NCI-H526 (cell line): ENCODE measurements at regions not wholly inside any gene's neighbourhood (a gene's known extent, or its start where the extent isn't known, plus 50 kb on each side); places are given as distances from the start of the nearest gene placed in this dataset.

Source experiments
- DNase-seq, 2 experiments: peaks; one replicate each; lab custom pipeline; 2025; lab: John Stamatoyannopoulos, UW

DNA sequence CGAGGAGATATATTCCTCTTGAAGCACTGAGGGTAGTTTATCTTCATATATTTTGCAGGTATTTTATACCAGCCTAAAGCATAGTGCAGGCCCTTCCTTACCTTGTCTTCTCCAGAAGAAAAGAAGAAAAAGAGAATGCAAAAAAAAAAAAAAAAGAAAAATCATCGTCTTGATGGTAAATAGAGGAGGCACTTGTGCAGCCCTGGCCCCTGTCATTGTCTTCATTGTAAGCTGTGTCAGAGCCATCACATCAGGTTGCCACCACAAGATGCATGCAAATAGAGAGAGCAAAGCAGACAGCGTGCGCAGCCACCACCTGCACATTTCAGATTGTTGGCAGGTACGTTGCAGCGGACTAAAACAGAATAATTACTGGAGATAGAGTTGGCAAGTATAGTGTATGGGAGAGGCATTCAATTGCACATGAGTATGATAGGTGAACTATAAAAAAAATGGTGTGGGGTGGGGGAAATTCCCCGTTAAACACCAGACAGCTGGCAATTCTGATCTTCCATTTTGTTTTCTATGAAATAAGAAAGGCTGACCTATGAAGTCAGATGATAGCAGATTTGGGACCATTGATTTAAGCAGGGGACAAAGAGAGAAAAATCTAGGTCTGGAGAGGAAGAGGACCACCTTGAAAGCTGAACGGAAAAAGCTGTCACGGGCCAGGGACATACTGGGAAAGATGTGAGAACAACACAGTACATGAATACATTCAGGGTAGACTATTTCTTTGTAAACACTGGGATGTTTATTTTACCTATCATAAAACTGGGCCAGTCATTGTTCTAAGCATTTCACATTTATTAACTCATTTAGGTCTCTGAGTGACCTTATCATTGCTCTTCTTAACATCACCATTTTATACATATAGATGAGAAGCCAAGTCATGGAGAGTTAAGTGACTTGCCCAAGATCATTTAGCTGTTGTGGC, 306.3 kb upstream of the SP8 start:
- DNase-seq = peak; percentile 9 to 65

DNA sequence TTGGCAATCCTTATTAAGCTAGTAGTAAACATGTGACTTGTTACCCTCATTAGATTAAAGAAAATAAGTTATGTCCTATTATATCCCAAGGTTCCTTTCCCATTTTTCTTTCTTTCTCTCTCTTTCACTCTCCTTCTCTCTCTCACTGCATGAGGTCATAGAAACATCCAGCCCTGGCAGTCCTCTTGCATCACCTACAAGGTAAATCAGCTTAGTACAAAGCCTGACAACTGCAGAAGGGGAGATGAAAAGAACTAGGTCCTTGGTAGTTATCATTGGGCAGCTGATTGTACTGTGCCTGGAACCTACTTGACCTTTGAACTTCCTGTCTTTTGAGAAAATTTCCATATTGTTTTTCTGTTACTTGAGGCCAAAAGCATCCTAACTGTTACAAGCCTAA, 307.9 kb upstream of the SP8 start:
- no peak for DNase-seq

DNA sequence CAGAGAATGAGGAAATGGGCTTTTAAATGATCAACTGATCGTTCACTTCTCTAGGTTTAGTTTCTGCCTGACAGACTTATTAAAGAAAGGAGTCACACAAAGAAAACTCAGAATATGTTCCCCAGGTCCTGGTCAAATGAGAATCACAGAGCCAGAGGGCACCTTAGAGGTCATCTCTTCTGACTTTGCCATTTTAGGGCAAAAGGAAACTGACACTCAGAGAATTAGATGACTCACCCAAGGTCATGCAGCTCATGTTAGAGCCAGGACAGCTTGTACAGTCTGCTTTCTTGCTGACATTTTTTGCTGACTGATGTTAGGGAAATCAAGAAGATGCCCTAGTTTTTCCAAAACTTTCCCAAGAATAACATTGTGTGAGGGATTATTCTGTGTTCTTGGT, 312.7 kb upstream of the SP8 start:
- DNase-seq = no peak

DNA sequence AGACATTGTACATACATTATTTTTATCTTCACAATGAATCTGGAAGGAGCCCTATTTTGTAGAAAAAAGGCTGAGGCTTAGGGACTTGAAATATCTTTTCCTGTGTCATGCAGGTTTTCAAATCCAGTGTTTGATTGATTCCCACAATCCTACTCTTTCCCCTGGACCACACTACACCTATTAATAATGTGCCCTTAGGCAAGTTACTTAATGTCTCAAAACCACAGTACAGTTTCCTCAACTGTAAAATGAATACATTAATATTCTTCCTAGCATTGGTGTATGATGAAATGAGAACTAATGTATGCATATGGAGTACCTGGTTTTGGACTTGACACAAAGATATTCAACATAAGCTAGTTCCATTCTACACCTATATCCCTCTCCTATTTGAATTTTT, 313.3 kb upstream of the SP8 start:
- no peak for DNase-seq

DNA sequence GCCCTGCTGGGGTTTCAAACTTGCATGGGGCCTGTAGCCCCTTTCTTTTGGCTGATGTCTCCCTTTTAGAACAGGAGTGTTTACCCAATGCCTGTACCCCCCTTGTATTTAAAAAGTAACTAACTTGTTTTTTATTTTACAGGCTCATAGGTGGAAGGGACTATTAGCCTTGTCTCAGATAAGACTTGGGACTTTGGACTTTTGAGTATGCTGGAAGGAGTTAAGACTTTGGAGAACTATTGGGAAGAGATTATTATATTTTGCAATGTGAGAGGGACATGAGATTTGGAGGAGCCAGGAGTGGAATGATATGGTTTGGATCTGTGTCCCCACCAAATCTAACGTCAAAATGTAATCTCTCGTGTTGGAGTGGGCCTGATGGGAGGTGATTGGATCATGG, 314.9 kb upstream of the SP8 start:
- no peak for DNase-seq

DNA sequence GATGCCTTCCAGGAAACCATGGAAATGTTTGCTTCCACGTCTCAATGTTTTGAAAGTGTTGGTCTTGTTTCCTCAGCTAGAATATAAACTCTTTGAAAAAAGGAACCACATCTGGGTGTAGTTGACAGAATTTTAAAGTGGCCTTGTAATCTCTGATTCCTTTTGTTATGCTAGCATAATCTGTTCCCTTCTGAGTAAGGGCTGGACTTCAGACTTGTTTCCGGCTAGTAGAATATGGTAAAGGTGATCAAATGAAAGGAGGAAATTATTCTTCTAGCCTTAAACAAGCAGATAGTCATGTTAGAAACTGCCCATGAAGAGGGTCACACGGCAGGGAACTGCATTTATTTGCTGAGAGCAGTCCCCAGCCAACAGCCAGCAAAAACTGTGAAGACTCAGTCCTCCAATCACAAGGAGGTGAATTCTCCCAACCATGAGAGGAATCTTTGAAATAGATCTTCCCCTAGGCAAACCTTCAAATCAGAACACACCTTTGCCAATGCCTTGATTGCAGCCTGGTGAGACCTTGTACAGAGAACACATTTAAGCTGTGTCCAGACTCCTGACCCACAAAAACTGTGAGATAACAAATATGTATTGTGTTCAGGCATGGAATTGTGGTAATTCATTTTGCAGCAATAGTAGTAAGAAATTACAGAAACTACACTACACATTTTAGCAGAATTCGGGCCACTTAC, 316.9 kb upstream of the SP8 start:
- DNase-seq = no peak

DNA sequence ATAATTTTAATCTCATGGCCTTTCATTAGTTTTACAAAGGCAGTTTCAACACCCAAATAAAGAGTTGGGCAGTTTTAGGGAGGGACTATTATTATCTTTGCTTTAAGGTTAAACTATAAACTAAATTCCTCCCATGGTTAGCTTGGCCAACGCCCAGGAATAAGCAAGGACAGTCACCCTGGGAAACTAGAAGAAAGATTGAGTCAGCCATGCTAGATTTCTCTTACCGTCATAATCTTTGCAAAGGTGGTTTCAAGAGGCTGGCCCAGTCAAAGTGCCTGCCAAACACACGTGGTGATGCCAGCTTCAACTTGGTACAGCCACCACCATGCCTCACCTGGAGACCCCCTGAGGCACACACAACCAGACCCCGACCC, 317.4 kb upstream of the SP8 start:
- no peak for DNase-seq

DNA sequence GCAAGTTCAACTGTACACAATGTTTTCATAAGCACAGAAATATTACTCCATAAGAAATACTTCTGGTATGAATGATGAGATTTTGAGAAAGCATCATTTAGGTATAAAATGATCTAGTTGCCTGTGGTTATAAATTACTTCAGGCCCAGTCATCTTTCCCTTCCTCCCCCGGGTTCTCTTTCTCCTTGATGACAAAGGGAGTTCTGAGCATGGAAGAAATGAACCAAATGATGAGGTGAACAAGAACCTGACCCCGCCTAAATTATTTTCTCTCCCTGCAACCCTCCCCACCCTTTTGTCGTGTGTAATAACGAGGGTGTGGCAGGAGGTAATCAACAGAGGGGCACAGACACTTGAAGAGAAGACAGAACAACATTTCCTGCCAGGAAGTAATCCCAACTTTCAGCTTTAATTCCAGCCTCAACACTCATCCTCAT, 319.6 kb upstream of the SP8 start:
- no peak for DNase-seq

DNA sequence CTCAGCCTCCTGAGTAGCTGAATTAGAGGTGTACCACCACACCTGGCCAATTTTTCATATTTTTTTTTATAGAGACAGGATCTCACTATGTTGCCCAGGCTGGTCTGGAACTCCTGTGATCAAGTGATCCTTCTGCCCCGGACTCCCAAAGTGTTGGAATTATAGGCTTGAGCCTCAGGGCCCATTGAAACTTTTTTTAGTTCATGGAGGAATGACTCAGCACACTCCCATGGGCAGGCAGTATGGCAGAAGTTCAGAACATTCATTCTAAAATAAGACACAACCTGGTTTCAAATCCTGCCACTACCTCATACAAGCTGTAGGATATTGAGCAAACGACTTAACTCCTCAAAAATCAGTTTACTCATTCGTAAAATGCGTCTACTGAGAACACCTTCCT, 320.4 kb upstream of the SP8 start:
- DNase-seq = no peak

DNA sequence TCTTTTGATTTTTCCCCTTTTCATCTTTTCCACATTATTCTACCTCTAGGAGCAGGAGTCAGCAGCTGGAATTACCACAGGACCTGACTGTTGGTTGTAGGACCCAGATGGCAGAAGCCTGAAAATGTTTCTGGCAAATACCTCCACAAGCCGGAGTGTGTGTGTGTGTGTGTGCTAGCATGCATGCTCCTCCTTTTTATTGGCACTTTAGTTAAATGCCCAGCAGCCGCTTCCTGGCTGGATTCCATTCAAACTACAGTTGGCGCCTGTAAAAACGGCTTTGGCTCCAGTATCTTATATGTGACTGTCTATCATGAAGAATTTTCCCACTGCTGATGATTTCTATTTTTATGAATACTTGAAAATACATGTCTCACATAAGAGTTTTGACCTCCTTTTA, 319.7 kb upstream of the SP4 start:
- no peak for DNase-seq

DNA sequence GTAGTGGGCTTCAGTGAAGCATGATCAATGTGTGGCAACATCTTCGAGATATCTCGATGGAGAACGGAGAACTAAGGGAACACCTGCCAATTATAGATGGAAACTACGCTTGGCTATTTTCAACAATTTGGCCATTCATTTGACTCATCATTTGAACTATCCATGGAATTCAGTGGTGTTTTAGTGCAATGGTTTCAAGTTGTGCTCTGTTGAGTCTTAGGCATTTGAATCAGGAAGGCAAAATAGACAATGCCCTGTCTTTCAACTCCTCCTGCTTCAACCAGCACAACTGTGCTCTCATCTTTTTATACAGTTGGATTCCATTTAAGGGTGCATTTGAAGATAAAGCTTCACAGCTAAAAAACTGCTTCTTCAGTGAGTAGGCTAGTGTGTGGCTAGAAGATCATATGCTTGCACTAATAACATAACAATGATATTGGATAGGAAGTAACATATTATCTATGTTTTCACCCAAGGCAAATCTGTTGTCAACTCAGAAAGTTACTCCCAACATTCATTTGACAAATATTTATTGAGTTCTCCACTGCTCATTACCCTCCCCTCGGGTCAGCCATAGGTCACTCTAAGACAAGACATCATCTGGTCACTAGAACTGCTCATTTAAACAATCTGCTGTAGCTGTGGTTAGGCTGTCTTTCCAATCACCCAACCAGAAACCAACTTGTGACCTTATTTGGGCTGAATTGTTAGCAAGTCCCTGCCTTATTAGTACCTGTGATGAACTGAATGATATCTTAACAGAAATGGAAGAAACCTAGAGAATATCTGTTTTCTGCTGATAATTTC, 314.1 kb upstream of the SP4 start:
- DNase-seq = no peak

DNA sequence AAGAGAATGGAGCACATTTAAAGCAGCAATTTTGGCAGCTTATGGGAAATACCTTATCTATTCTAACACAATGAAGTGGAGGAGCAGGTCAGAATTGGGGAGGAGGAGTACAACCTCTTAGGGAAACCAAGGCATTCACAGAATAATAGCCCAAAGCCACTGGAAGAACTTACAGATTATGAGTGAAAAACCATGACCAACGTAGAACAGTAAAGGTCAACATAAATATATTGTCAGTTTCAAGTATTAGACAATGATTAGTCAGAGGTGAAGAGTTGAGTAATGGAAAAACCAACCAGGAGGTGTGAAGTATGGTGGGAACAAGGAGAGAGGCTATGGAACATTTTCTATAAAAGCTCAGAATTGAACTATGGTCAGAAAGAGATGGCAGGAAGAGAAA, 304.3 kb upstream of the SP4 start:
- no peak for DNase-seq

DNA sequence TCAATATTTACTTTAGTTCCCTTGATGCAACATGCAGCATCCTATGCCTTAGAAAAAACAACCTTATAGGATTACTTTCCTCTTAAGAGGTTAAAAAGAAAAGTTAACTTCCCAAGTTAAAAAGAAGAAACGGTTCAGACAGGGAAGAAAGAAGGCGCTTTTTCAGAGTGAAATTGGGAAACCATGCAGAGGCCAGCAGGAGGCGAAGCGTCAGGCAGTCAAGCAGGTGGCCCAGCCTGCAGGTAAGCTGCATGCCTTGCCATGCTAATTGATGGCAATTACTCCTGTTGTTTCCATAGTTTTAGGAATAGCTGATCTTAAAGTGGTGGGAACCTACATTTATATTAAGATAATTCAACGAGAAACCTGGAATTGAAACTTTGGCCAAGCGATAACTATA, 302.6 kb upstream of the SP4 start:
- DNase-seq = no peak

DNA sequence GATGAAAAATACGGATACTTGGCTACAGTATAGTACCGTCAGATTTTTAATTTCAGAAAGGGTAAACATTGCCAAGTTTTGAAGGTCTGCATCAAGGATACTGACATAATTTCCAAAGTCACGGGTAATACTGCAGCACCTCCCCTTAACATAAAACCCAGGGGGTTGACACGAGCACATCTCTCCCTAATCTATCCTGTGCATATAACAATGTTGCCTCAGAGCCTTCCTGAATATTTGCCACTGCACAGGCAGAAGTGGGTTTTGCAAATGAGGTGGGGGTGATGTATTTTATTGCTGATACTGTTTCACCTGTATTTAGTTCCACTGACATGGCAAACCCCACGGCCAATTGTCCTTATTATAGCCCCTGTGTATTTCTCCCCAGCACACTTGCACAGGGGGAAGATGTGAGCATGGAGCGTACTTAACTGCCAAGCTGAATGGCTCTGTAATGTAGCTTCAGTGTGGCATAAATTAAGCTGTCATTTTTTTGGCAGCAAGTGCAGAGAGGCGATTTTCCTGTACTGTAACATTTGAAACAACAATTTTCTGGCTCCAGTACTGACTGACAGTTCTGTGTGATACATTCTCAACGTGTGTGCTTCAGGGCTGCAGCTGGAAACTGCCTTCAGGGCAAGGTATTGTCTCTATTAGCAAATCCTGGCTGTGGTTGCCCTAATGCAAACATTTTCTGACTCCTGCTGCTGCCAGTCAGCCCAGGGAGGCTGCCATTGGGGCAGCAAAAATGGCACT, 299.6 kb upstream of the SP4 start:
- DNase-seq = peak; percentile 66 to 69

DNA sequence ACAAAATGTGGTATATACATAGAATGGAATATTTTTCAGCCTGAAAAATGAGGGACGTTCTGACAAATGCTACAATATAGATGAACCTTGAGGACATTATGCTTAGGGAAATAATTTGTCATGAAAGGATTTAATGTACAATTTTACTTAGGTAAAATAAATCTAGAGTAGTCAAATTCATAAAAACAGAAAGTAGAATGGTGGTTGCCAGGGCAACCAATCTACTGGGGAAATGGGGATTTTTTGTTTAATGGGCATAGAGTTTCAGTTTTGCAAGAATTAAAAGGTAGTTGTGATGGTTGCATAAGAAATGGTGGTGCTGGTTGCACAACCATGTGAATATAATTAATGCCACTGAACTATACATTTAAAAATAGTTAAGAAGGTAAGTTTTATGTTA, 296.0 kb upstream of the SP4 start:
- DNase-seq = no peak

DNA sequence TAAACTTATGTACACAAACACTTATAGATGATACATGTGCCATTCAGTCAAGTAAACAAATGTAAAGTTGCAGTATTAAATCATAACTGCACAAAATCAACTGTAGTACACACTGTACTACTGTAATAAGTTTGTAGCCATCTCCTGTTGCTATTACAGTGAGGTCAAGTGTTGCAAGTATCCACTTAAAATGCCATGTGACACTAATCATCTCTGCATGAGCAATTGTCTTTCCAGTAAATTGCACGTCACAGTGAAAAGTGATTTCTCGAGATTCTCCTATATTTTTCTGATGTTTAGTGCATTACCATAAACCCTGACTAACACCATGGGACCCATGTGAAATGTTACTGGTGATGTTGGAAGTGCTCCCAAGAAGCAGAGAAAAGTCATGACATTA, 293.3 kb upstream of the SP4 start:
- DNase-seq = no peak

DNA sequence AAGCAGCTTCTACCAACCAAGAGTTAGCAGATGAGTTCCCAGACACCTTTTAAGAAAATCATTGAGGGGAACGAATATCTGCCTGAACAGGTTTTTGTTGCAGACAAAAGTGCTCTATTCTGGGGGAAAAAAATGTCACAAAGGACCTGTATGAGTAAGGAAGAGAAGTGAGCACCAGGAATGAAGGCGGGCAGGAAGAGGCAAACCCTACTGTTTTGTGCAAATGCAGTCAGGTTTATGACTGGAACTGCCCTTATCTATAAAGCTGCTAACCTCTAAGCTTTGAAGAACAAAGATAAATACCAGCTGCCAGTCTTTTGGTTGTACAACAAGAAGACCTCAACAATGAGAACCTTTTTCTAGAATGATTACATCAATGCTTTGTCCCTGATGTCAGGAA, 292.4 kb upstream of the SP4 start:
- no peak for DNase-seq

DNA sequence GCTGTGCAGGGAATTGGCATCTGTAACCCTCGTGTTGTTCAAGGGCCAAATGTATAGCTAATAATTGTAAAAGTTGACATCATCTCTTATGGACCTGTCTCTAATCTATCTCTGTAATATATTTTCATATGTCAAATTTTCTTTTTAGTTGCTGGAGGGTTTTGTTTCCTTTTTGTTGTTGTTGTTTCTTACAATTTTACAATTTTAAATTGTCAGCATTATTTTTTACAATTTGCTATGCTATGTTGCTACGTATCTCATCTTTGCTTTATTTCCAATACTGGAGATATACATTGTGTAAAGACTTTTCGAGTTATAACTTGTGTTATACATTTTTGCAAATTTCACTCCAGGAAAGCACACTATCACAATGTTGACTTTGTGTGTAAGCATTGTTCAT, 290.2 kb upstream of the SP4 start:
- DNase-seq = no peak

DNA sequence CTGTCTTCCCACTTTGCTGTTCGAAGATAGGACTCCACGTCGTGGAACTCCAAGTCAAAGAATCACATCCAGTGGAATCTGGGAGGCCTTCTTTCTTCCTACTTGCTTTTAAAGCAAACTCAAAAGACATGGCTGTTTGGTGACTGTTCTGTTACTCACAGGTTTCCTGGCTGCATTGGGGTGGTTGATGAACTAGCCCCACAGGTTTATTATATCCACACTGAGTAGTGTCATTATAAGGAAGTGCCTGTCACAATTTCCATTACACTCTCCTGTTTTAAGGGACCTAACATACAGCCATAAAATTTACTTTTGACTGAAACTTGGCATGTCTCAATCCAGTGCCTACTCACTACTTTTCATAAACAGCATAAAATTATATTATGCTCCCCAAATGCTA, 287.3 kb upstream of the SP4 start:
- DNase-seq = no peak

DNA sequence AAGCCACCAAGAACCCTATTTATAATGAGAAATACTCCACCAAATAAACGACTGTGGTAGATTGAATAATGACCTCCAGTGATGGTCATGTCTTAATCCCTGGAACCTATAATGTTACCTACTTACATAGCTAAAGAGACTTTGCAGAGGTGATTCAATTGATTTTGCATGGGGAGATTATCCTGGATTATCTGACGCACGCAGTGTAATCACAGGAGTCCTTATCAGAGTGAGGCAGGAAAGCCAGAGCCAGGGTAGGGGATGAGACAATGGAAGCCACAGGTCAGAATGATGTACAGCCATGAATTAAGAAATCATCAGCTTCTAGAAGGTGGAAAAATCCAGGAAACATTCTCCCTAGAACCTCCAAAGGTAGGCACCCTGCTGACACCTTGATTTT, 286.4 kb upstream of the SP4 start:
- no peak for DNase-seq

DNA sequence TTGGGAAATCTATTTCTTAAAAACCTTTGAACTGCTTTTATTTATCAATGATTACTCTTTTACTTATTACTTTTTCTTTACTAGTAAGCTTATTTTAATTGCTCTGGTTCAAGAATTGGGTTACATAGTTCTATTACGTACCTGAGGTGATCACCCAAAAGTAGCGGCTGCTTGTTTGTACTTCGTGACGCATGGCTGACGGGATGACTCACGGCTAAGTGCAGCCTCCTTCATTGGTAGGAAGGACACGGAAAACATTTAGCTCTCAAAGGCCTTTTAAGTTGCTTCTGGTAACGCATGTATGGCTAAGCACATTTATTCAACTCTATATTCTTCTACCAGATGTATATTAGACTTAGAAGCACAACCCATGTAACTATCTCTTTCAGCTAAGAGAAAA, 285.8 kb upstream of the SP4 start:
- no peak for DNase-seq
